Fibroblast of pulmonary artery (primary cell): ENCODE measurements at regions not wholly inside any gene's neighbourhood (a gene's known extent, or its start where the extent isn't known, plus 50 kb on each side); places are given as distances from the start of the nearest gene placed in this dataset.
"Not testable (repeated sequence)": the region's sequence is repeated elsewhere in the genome, so short reads cannot be mapped to it uniquely, and the experiment has no call there.

Experiments used
- DNase-seq: peaks from one replicate; pipeline ENCODE4 v3.0.0-alpha.2; 2010; ENCODE audit warnings: low read depth
- H3K4me3 ChIP-seq: replicated peaks from 2 replicates; pipeline ENCODE4 v1.5.1; 2011; ENCODE audit warnings: low read depth, mild to moderate bottlenecking, control low read depth, low read length, moderate library complexity
- TF ChIP-seq, protein P1 (sequence below): IDR thresholded peaks from 2 replicates; pipeline ENCODE4 v1.5.1; 2011; ENCODE audit warnings: mild to moderate bottlenecking, control low read depth, low read length, inconsistent platforms; ENCODE audit errors: missing control alignments

DNA sequence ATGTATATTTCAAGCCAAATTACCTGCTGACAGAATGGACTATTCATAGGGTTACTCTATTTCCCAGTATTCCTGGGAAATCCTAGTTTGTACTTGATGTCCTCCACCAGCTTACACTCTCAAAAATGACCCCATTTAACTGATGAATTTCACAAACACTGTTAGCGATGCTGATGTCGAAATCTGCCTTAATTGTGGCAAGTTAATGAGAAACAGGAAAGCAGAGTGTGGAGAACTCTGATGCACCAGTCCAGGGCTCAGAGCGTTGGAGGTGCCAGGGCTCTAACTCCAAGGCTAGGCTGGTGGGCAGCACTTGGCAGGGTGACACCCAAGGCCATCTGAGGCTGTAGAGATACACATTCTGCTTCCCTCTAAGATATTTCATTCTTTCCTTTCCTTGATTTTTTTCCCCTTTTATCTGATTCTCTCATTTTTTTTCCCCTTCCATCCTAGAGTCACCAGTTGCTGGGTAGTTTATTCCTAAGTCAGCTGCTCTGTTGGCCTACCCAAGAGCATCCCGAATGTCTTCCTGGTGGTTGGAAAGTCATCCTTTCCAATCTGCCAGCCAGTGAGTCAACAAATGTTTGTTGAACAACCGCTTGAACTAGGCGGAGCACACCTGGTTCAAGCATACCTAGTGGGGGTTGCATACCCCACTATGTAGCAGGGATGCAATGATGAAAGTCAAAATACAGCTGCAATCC is 525.0 kb upstream of the NRP1 start:
- DNase-seq = no peak
- no peak overlapping the region for H3K4me3 ChIP-seq
- TF ChIP-seq, protein P1, sequence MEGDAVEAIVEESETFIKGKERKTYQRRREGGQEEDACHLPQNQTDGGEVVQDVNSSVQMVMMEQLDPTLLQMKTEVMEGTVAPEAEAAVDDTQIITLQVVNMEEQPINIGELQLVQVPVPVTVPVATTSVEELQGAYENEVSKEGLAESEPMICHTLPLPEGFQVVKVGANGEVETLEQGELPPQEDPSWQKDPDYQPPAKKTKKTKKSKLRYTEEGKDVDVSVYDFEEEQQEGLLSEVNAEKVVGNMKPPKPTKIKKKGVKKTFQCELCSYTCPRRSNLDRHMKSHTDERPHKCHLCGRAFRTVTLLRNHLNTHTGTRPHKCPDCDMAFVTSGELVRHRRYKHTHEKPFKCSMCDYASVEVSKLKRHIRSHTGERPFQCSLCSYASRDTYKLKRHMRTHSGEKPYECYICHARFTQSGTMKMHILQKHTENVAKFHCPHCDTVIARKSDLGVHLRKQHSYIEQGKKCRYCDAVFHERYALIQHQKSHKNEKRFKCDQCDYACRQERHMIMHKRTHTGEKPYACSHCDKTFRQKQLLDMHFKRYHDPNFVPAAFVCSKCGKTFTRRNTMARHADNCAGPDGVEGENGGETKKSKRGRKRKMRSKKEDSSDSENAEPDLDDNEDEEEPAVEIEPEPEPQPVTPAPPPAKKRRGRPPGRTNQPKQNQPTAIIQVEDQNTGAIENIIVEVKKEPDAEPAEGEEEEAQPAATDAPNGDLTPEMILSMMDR = no peak

DNA sequence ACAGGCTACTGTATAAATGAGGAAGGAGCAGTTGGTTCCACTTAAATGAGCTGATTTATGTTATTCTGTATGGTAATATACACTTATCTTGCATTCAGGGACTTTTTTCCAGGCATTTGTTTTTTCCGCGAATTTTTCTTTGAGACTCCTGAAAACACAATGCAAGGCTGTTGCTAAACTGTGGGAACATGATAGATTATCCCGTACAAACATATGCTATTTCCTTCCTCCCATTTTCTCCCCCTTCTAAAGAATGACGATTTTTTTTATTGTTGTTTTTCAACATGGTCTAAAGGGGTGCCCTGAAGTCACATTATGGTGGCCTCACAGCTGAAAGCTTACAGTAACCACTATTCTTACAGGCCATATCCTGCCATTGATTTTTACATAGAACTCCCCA is 523.9 kb upstream of the NRP1 start:
- no peak for DNase-seq
- H3K4me3 ChIP-seq = no peak overlapping the region
- TF ChIP-seq, protein P1 = no peak

DNA sequence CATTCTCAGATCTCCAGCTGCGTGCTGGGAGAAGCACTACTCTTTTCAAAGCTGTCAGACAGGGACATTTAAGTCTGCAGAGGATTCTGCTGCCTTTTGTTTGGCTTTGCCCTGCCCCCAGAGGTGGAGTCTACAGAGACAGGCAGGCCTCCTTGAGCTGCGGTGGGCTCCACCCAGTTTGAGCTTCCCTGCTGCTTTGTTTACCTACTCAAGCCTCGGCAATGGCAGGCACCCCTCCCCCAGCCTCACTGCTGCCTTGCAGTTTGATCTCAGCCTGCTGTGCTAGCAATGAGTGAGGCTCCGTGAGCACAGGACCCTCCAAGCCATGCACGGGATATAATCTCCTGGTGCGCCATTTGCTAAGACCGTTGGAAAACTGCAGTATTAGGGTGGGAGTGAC is 518.8 kb upstream of the NRP1 start:
- not testable (repeated sequence) for H3K4me3 ChIP-seq, DNase-seq

DNA sequence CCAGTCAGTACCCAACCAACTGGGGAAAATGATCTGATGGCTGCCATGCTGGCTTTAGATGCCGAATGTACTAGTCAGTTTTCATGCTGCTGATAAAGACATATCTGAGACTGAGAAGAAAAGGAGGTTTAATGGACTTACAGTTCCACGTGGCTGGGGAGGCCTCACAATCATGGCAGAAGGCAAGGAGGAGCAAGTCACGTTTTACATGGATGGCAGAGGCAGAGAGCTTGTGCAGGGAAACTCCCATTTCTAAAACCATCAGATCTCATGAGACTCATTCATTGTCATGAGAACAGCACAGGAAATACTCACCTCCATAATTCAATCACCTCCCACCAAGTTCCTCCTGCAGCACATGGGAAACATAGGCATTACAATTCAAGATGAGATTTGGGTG is 508.9 kb upstream of the NRP1 start:
- no peak for DNase-seq
- TF ChIP-seq, protein P1 = no peak
- H3K4me3 ChIP-seq = no peak overlapping the region

DNA sequence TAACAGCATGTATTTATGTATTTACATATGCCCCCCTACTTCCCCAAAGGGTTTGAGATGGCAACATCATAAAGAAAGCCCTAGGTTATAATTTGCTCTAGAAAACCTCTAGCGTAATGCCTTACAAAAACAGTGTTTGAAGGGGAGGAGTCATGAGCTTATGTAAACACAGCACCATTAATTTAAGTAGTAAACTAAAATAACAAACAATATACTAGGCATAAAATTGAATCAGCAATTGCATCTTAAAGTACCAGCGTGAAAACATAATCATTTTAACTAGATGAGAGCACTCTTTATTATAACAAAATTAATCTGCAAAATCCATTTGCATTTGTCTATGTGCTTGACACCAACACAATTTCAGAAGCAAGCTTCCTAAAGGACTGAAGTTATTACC is 507.2 kb upstream of the NRP1 start:
- no peak overlapping the region for H3K4me3 ChIP-seq
- TF ChIP-seq, protein P1 = no peak
- DNase-seq = no peak

DNA sequence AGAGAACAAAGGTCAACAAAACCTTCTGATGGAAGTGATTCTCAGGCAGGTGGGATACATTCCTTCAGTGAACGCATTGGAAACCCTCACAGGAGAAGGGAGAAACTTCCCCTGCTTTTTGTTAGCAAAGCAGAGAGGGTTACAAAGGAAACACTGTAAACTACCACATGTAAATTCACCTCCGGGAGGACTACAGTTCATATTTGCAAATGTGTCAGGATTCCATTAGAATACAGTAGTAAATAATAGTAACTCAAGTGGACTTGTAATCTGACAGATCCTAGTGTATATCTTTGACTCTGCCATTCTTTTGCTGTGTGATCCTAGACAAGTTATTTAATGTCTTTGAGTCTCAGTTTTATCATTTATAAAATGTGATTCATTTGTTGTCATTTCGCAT is 504.3 kb upstream of the NRP1 start:
- no peak overlapping the region for H3K4me3 ChIP-seq
- DNase-seq = no peak
- TF ChIP-seq, protein P1 = no peak

DNA sequence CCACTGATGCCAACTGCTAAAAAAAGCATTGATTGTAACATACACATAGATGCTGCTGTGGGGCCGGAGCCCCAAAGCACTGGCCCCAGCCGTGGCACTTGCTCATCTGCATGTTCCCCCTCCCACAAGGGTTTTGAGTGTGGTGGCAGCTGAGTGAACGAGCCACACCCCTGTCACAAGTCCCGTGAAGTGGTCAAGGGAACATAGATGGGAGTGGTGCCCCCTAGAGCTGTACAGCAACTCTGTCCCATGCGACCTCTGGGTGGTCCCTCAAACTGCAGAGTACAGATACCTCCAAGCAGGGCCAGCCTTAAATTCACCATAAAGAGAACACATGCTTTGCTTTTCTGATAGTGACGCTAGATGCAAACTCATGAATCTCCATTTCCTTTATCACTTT is 503.3 kb upstream of the NRP1 start:
- H3K4me3 ChIP-seq = no peak overlapping the region
- TF ChIP-seq, protein P1 = no peak
- no peak for DNase-seq
